H9 (cell line): ENCODE measurements at regions not wholly inside any gene's neighbourhood (a gene's known extent, or its start where the extent isn't known, plus 50 kb on each side); places are given as distances from the start of the nearest gene placed in this dataset.

Experiments used
- DNase-seq: peaks from one replicate; pipeline ENCODE4 v3.0.0-alpha.2; 2017
- H2AFZ ChIP-seq: one replicate; pipeline ENCODE4 v1.6.1; 2013; ENCODE audit warnings: mild to moderate bottlenecking, low read length, control low read depth, moderate library complexity
- H2AK5ac ChIP-seq: 2 replicates; pipeline ENCODE4 v1.6.1; 2013; ENCODE audit warnings: low read length, control low read depth, mixed read lengths; ENCODE audit not compliant: insufficient read length
- H2BK120ac ChIP-seq: one replicate; pipeline ENCODE4 v1.6.1; 2013; ENCODE audit warnings: low read depth, mild to moderate bottlenecking, low read length, control low read depth, inconsistent platforms; ENCODE audit not compliant: poor library complexity, severe bottlenecking
- H2BK12ac ChIP-seq: 2 replicates; pipeline ENCODE4 v1.6.1; 2013; ENCODE audit warnings: low read length, control low read depth, mixed read lengths, low read depth; ENCODE audit not compliant: insufficient read length
- H2BK15ac ChIP-seq: 2 replicates; pipeline ENCODE4 v1.6.1; 2013; ENCODE audit warnings: low read depth, low read length, control low read depth
- H2BK20ac ChIP-seq: one replicate; pipeline ENCODE4 v1.6.1; 2013; ENCODE audit warnings: low read depth, mild to moderate bottlenecking, low read length, control low read depth, inconsistent platforms; ENCODE audit not compliant: poor library complexity, severe bottlenecking
- H2BK5ac ChIP-seq: 2 replicates; pipeline ENCODE4 v1.6.1; 2013; ENCODE audit warnings: low read length, control low read depth, mixed read lengths; ENCODE audit not compliant: insufficient read length
- H3K14ac ChIP-seq: 2 replicates; pipeline ENCODE4 v1.6.1; 2013; ENCODE audit warnings: low read length, control low read depth; ENCODE audit not compliant: insufficient read depth
- H3K18ac ChIP-seq: 2 replicates; pipeline ENCODE4 v1.6.1; 2013; ENCODE audit warnings: low read depth, mild to moderate bottlenecking, mixed read lengths, low read length, control low read depth; ENCODE audit not compliant: insufficient read length
- H3K23ac ChIP-seq: 2 replicates; pipeline ENCODE4 v1.6.1; 2013; ENCODE audit warnings: low read length, control low read depth, mixed read lengths, low read depth; ENCODE audit not compliant: insufficient read length
- H3K23me2 ChIP-seq: 2 replicates; pipeline ENCODE4 v1.6.1; 2013; ENCODE audit warnings: low read depth, mild to moderate bottlenecking, mixed read lengths, low read length, control low read depth; ENCODE audit not compliant: insufficient read length, poor library complexity, severe bottlenecking
- H3K27ac ChIP-seq: 2 replicates; pipeline ENCODE4 v1.5.1; 2013; ENCODE audit warnings: low read length, control low read depth, mixed read lengths, low read depth; ENCODE audit not compliant: insufficient read length
- H3K27me3 ChIP-seq: 2 replicates; pipeline ENCODE4 v1.6.1; 2013; ENCODE audit warnings: low read length, control low read depth, inconsistent platforms; ENCODE audit not compliant: insufficient read depth
- H3K4ac ChIP-seq: 2 replicates; pipeline ENCODE4 v1.6.1; 2013; ENCODE audit warnings: low read depth, mild to moderate bottlenecking, control low read depth, inconsistent platforms, low read length, moderate library complexity
- H3K4me1 ChIP-seq: 2 replicates; pipeline ENCODE4 v1.6.1; 2013; ENCODE audit warnings: low read length, control low read depth, inconsistent platforms; ENCODE audit not compliant: insufficient read depth
- H3K4me2 ChIP-seq: 2 replicates; pipeline ENCODE4 v1.6.1; 2013; ENCODE audit warnings: low read length, control low read depth, mixed read lengths; ENCODE audit not compliant: insufficient read length, insufficient read depth
- H3K56ac ChIP-seq: 2 replicates; pipeline ENCODE4 v1.6.1; 2013; ENCODE audit warnings: low read depth, mild to moderate bottlenecking, mixed read lengths, low read length, control low read depth; ENCODE audit not compliant: insufficient read length
- H3K79me1 ChIP-seq: 2 replicates; pipeline ENCODE4 v1.6.1; 2013; ENCODE audit warnings: low read depth, mild to moderate bottlenecking, moderate library complexity, low read length, control low read depth, inconsistent platforms; ENCODE audit not compliant: insufficient read depth, poor library complexity, severe bottlenecking
- H3K79me2 ChIP-seq: 2 replicates; pipeline ENCODE4 v1.6.1; 2013; ENCODE audit warnings: low read length, control low read depth, inconsistent platforms; ENCODE audit not compliant: insufficient read depth
- H3K9ac ChIP-seq: 2 replicates; pipeline ENCODE4 v1.6.1; 2013; ENCODE audit warnings: low read length, control low read depth, mixed read lengths; ENCODE audit not compliant: insufficient read length; ENCODE audit errors: extremely low read depth
- H3K9me3 ChIP-seq: one replicate; pipeline ENCODE4 v1.6.1; 2013; ENCODE audit warnings: low read depth, low read length, inconsistent platforms; ENCODE audit not compliant: control insufficient read depth
- H3T11ph ChIP-seq: one replicate; pipeline ENCODE4 v1.6.1; 2013; ENCODE audit warnings: mild to moderate bottlenecking, low read length, control low read depth, inconsistent platforms
- H4K20me1 ChIP-seq: one replicate; pipeline ENCODE4 v1.6.1; 2013; ENCODE audit not compliant: control insufficient read depth, insufficient read length, insufficient read depth
- H4K5ac ChIP-seq: 2 replicates; pipeline ENCODE4 v1.6.1; 2013; ENCODE audit warnings: low read depth, mild to moderate bottlenecking, mixed read lengths, low read length, control low read depth; ENCODE audit not compliant: insufficient read length
- H4K8ac ChIP-seq: replicated peaks from 2 replicates; pipeline ENCODE4 v1.6.1; 2013; ENCODE audit warnings: low read length, control low read depth, mixed read lengths, low read depth; ENCODE audit not compliant: insufficient read length
- H4K91ac ChIP-seq: 2 replicates; pipeline ENCODE4 v1.6.1; 2013; ENCODE audit warnings: low read depth, mild to moderate bottlenecking, moderate library complexity, mixed read lengths, low read length, control low read depth; ENCODE audit not compliant: insufficient read length
- H3K27ac Mint-ChIP-seq, 3 experiments: 2 replicates in 2 of 3; 3 replicates in 1 of 3; pipeline ENCODE4 v1.8.0; 2020 to 2021; ENCODE audit warnings: mixed read lengths in 3 of 3, mild to moderate bottlenecking in 1 of 3, moderate library complexity in 1 of 3
- H3K27me3 Mint-ChIP-seq: 2 replicates; pipeline ENCODE4 v1.8.0; 2021; ENCODE audit warnings: low read depth, mild to moderate bottlenecking, moderate library complexity, mixed read lengths
- H3K36me3 Mint-ChIP-seq, 3 experiments: 2 replicates in 2 of 3; 3 replicates in 1 of 3; pipeline ENCODE4 v1.8.0; 2020 to 2021; ENCODE audit warnings: low read depth in 3 of 3, mixed read lengths in 3 of 3; ENCODE audit not compliant: insufficient read depth in 1 of 3
- H3K4me1 Mint-ChIP-seq, 2 experiments: 2 replicates each; pipeline ENCODE4 v1.8.0; 2020; ENCODE audit warnings: mixed read lengths in 2 of 2
- H3K4me3 Mint-ChIP-seq, 2 experiments: 2 replicates in 1 of 2; 3 replicates in 1 of 2; pipeline ENCODE4 v1.8.0; 2020 to 2021; ENCODE audit warnings: mild to moderate bottlenecking in 2 of 2, mixed read lengths in 2 of 2, moderate library complexity in 1 of 2
- H3K9me3 Mint-ChIP-seq, 2 experiments: 2 replicates in 1 of 2; 3 replicates in 1 of 2; pipeline ENCODE4 v1.8.0; 2020; ENCODE audit warnings: mild to moderate bottlenecking in 2 of 2, mixed read lengths in 2 of 2, moderate library complexity in 1 of 2
- CTCF ChIP-seq: fragments of 200-600 bp; sonication (generic); conservative IDR thresholded peaks from 3 replicates; pipeline ENCODE4 v1.8.0; 2021; ENCODE audit warnings: antibody characterized with exemption, mild to moderate bottlenecking
- WGBS: extraction: QIAGEN DNeasy Blood & Tissue Kit; methylation state at CpG from one replicate; pipeline ENCODE4 v1.1.7; 2013; ENCODE audit warnings: missing lambda C conversion rate, low lambda C conversion rate, mixed read lengths; ENCODE audit not compliant: insufficient read length; ENCODE audit errors: extremely low coverage; 5-methylcytosine and 5-hydroxymethylcytosine counted together

DNA sequence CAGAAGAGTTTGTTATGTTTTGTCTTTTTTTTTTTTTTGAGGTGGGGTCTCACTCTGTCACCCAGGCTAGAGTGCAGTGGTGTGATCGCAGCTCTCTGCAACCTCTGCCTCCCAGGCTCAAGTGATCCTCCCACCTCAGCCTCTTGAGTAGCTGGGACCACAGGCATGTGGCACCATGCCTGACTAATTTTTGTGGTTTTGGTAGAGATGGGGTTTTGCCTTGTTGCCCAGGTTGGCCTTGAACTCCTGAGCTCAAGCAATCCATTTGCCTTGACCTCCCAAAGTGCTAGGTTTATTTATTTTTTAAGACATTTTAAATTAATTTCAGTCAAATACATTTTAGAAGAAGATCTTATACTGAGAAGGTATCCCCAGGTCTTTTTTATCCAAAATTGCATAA is 366.7 kb downstream of the KCNJ2 start:
- no CpG with 5 or more reads among the region's 1 CpG for WGBS
- no peak overlapping the region for H2BK20ac ChIP-seq
- no peak overlapping the region for H3K4me2 ChIP-seq
- TF ChIP-seq CTCF: no peak
- no peak overlapping the region for H3K4ac ChIP-seq
- no peak overlapping the region for H2BK15ac ChIP-seq
- H3K23ac ChIP-seq: no peak overlapping the region
- H2BK120ac ChIP-seq: no peak overlapping the region
- no peak overlapping the region for H3K27ac ChIP-seq
- H4K5ac ChIP-seq: no peak overlapping the region
- DNase-seq: no peak
- no peak overlapping the region for H2BK12ac ChIP-seq
- H2AFZ ChIP-seq: no peak overlapping the region
- H3K27me3 ChIP-seq: no peaks in the 10 kb centered on the region
- H3K4me3 Mint-ChIP-seq: no peak overlapping the region
- H4K91ac ChIP-seq: no peak overlapping the region
- H3K56ac ChIP-seq: no peak overlapping the region
- no peak overlapping the region for H3K9ac ChIP-seq
- no peaks in the 10 kb centered on the region for H3K79me2 ChIP-seq
- no peak overlapping the region for H2BK5ac ChIP-seq
- no peaks in the 10 kb centered on the region for H3K79me1 ChIP-seq
- H2AK5ac ChIP-seq: no peak overlapping the region
- H3K27ac Mint-ChIP-seq: no peak overlapping the region
- H3T11ph ChIP-seq: no peak overlapping the region
- H4K20me1 ChIP-seq: no peaks in the 10 kb centered on the region
- H3K4me1 ChIP-seq: peaks cover 2% of the 10 kb centered on the region; the same call in 1 of the 2 replicates
- no peak overlapping the region for H4K8ac ChIP-seq
- H3K14ac ChIP-seq: no peak overlapping the region
- no peak overlapping the region for H3K18ac ChIP-seq
- no peaks in the 10 kb centered on the region for H3K27me3 Mint-ChIP-seq
- H3K9me3 Mint-ChIP-seq: no peaks in the 10 kb centered on the region; a peak in 1 of 5 replicates
- H3K36me3 Mint-ChIP-seq: no peaks in the 10 kb centered on the region; a peak in 1 of 7 replicates
- no peaks in the 10 kb centered on the region for H3K9me3 ChIP-seq
- H3K4me1 Mint-ChIP-seq: peaks cover 15 to 25% of the 10 kb centered on the region in 2 experiments
- H3K23me2 ChIP-seq: no peaks in the 10 kb centered on the region
